Stimulated activated CD4-positive, alpha-beta T cell treated with anti-CD3 and anti-CD28 coated beads, Interleukin-12 subunit alpha, Interleukin-12 subunit beta, amount 100 ng/mL, for 4 hours (primary cell): ENCODE measurements at regions not wholly inside any gene's neighbourhood (a gene's known extent, or its start where the extent isn't known, plus 50 kb on each side); places are given as distances from the start of the nearest gene placed in this dataset.
A peak's percentile ranks its signal among the peaks of the same experiment; 100 is the strongest.
"Not testable (repeated sequence)": the region's sequence is repeated elsewhere in the genome, so short reads cannot be mapped to it uniquely, and the experiment has no call there.

Experiments
- DNase-seq: peaks from one replicate; pipeline ENCODE4 v3.0.0-alpha.2; 2020

- not testable (repeated sequence) for DNase-seq
Measured at GRCh38 chr11:3583476-3583875, 58.3 kb downstream of the ART5 start.

GRCh38 chr11:3581389-3581725 is 60.4 kb downstream of the ART5 start:
- not testable (repeated sequence) for DNase-seq

DNA sequence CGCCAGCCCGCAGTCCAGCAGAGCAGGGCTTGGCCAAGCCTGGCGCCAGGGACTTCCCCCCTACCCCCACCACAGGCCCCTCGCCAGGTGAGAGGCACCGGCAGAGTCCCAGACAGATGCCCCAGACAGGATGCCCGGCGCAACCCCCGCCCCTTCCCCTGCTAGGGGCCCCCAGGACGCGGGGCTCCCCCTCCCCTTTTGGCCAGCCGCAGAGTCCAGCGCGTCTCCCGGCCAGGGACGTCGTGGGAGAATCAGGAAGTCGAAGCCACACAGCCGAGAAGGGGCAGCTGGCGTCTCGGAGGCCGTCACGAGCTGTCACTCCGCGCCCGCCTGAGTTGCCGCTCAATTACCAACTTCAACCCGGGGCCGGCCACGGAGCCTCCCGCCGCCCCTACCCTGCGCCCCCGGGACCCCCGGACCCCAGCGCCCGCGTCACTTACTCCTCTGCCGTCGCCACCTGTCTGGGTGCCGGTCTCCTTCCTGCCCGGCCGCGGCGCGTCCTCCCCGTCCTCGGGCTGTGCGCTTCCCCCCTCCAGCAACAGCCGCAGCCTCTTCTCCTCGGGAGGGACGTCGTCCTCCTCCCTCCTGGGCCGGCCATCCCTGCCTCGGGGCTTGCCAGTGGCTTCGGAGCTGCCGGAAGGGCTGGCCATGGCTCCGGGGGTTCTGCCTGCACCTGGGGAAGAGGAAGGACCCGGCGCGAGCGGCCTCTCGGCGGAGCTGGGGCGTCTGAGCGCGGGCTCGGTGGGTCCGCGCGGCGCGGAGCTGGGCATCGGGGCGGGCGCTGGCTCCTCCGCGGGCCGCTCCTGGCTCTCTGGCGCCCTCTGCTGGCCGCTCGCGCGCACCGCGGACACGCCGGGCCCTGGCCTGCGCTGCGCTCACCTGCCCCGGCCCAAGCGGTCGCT is 61.1 kb downstream of the ART5 start:
- peak; percentile 64 for DNase-seq

DNA sequence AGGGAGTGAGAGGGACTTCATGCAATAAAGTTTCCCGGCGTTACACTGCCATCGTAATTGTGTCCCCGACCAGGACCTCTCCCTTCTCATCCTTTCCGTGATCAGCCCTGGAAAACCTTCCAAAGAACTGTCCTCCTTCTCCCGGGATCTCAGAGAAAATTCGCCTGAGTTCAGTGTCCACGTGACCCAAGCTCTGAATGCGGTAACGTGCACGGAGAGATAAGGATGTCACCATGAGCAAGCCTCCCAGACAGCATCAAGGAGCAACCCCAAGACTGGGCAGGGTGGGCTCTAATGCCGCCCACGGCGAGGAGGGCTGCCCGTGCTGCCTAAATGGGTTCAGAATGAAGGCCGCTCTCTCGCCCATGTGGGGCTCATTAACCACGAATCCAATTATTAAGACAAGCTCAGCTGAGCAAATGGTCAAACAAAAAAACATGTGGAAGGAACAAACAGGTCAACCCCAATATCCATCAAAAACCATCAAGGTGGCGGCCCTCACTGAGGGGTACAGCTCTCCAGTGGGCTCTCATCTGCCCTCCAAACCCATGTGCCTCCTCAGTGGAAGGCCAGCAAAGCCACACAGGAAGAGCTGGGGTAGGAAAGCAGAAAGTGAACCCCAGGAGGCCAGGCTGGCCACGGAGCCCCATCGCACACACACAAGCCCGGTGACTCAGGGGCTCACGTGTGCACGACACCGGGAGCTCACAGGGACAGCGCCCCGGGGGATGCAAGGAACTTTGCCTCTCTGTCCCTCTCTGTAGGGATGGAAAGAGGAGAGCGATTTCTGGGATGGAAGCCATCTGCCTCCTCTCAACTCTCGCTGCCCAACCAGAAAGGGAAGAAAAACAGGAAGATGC is 62.0 kb downstream of the ART5 start:
- not testable (repeated sequence) for DNase-seq

GRCh38 chr11:3576066-3576604 is 65.7 kb downstream of the ART5 start:
- DNase-seq: not testable (repeated sequence)

DNA sequence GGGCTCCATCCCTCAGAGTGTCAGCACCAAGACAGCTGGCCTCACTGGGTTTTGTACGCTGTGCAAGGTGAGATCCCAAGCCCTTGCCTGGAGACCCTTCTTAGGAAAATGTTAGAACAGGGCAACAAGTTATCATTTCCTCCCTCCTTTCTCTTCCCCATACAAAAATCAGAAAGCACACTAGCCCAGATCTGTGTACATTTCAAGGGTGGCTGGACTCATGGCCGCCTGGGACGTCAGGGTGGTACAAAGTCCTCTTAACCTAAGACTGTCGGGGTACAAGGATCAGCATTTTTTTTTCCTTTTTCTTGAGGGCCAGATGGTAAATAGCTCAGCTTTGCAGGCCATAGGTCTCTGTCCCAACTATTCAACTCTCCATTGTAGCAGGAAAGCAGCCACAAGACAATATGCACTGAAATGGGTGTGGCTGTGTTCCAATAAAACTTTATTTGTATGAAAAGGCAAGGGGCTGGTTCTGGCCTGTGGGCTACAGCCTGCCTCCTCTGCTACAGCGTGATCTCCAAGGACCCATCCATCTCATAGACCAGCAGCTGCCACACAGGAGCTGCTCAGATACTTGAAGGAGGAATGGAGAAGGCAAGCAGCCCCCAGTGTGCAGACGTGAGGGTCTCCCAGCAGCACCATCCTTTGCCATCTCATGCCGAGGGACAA is 68.7 kb downstream of the ART5 start:
- not testable (repeated sequence) for DNase-seq

DNA sequence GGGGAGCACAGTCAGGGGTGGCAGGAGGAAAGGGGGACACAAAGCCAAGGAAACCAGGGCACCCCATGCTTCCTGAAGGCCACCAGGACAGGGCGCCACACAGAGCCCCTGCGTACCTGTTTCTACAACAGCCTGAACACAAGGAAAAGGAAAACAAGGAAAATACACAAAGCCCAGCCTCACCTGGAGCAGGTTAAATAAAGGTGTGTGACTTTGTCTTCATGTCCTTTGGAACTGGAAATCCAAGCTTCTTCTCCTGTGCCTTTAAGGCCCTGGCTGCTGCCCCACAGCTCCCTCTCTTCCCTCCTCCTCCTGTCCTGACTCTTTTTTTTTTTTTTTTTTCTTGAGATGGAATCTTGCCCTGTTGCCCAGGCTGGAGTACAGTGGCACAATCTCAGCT is 70.0 kb downstream of the ART5 start:
- DNase-seq: not testable (repeated sequence)

GRCh38 chr11:3565838-3566237 is 76.0 kb downstream of the ART5 start:
- DNase-seq: not testable (repeated sequence)

- DNase-seq: not testable (repeated sequence)
Measured at GRCh38 chr11:3564383-3564782, 77.4 kb downstream of the ART5 start.

DNA sequence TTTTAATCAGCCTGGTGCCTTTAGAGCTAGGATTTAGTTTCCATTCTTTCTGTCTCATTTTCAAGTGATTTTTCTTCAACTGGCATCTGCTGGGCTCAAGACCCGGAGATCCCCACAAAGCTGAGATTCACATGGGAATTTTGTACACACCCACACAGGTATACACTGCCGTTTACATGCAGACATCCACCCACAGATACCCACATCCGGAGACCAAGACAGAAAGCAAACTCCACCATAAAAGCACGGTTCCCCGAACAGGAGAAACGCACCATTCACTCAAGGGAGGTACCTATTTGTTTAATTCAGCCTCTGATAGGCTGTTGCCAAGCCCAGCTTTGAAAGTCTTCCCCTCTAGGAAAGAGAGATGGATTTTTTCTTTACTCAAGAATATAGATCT is 87.2 kb downstream of the ART5 start:
- peak; percentile 7 for DNase-seq

DNA sequence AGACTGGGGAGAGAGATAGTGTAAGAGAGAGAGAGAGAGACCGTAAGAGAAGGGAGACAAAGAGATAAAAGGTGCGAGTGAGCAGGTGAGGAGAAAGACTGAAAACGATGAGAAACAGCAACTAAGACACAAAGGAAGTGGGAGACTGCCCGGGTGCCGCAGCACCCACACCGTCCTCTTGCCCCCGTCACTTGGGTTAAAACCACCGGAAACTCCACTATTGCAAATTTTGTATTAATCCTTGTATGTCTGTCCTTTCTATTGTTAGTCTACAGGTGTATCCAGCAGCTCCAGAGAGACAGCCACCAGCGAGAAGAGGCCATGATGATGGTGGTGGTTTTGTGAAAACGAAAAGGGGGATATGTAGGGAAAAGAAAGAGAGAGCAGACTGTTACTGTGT is 96.8 kb downstream of the ART5 start:
- not testable (repeated sequence) for DNase-seq

DNA sequence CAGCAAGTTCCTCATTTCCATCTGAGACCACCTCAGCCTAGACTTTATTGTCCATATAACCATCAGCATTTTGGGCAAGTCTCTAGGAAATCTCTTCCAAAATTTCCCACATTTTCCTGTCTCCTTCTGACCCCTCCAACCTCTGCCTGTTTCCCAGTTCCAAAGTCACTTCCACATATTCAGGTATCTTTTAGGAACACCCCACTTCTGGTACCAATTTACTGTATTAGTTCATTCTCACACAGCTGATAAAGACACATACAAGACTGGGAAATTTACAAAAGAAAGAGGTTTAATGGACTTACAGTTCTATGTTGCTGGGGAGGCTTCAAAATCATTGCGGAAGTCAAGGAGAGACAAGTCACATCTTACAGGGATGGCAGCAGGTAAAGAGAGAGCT is 103.6 kb downstream of the ART5 start:
- not testable (repeated sequence) for DNase-seq

DNA sequence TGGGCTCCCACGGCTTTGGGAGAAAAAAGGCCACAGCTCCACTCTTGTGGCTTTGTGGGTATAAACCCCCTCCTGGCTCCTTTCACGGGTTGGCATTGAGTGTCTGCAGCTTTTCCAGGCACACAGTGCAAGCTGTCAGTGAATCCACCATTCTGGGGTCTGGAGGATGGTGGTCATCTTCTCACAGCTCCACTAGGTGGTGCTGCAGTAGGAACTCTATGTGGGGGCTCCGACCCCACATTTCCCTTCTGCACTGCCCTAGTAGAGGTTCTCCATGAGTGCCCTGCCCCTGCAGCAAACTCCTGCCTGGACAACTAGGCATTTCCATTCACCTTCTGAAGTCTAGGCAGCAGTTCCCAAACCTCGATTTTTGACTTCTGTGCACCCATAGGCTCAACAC is 104.5 kb downstream of the ART5 start:
- not testable (repeated sequence) for DNase-seq

GRCh38 chr11:3532958-3533357 is 108.8 kb downstream of the ART5 start:
- DNase-seq: not testable (repeated sequence)

GRCh38 chr11:3531280-3531679 is 110.5 kb downstream of the ART5 start:
- DNase-seq: not testable (repeated sequence)

- not testable (repeated sequence) for DNase-seq
Measured at GRCh38 chr11:3523567-3523966, 118.2 kb downstream of the ART5 start.

DNA sequence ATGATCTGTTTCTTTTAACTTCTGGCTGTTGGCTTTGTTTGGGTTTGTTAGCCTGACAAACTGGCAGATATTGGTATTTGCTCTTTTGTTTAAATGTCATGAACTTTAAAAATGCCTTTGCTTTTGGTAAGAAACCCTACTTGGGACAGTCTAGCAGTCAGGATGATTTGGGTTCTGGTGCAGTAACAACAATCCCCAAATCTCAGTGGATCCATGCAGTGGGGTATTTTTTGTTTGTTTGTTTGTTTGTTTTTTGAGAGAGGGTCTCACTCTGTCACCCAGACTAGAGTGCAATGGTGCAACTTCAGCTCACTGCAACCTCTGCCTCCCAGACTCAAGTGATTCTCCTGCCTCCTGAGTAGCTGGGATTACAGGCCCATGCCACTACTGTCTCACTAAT is 120.9 kb downstream of the ART5 start:
- not testable (repeated sequence) for DNase-seq

DNA sequence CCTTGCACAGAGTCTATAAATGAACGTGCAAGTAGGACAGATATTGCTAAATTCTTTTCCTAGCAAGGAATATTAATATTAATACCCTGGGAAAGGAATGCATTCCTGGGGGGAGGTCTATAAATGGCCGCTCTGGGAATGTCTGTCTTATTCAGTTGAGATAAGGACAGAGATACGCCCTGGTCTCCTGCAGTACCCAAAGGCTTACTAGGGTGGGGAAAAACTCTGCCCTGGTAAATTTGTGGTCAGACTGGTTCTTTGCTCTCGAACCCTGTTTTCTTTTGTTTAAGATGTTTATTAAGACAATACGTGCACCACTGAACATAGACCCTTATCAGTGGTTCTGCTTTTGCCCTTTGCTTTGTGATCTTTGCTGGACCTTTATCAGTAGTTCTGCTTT is 122.0 kb downstream of the ART5 start:
- DNase-seq: not testable (repeated sequence)

DNA sequence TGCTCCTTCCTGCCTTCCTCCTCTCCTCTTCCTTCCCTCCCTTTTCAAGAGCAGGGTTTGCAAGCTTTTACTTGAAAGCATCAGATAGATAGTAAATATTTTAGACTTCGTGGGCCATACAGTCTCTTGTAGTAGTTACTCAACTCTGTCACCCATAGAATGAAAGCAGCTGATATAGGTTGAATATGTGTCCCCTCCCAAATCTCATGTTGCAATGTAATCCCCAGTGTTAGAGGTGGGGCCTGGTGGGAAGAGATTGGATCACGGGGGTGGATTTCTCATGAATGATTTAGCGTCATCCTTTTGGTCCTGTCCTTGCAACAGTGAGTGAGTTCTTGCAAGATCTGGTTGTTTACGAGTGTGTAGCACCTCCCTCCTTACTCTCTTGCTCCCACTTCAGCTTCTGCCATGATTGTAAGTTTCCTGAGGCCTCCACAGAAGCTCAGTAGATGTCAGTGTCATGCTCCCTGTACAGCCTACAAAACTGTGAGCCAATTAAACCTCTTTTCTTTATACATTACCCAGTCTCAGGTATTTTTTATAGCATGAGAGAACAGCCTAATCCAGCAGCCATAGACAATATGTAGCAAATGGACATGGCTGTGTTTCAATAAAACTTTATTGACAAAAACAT is 124.7 kb downstream of the ART5 start:
- not testable (repeated sequence) for DNase-seq

DNA sequence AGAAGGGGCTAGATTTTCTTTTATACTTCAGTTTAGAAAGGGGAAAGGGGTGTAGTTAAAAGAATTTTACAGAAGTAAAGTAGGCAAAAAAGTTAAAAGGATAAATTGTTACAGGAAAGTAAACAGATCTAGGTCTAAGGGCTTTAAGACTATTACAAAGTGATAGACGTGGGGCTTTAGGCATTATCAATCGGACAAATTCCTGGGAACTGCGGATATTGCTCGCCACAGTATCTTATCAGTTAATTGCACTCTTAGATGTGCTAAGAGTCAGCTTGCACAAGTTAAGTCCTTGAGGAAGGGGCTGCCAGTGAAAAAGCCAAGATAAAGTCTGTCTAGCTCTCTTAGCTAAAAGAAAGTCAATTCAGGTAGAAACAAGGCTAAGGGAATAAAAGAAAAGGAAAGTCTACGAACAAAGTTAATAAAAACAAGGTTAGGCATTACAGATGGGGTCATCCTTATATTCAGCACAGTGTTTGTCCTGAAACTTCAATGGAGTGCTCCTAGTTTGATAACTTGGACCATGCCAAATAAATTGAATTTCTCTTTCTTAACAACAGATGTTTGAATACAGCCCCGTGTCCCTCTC is 125.4 kb downstream of the ART5 start:
- not testable (repeated sequence) for DNase-seq

DNA sequence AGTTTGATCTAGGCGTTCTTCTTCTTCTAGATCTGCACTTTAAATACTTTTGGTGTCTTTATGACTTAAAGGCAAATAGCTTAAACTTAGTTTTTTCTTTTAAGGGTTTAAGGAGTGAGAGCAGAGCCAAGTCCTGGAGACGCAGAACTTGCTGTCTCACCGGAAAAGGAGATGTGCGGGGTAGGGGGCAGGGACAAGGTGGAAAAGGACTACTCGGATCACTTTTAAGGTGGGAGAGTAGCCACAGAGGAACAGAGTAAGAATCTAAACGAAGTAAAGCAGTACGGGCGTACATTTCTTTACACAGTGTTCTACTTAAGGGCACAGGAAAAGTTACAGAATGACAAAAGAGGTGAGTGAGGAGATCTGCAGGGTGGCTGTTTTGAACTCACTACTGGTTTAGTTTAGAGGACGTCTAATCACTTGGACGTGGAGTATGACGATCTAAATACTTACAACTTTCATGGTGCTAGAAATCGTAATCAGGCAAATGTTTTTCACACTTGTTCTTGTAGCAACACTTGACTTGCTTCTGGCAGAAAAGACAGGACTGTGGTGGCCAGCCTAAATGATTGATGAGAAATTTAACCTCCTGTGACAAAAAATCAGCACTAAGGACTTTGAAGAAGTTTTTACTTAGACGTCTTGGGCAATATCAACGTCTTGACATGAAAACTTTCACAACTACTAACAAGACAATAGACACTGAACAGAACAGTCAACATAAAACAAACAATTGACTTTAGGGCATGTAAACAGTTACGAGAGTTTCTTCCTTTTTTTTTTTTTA is 127.0 kb downstream of the ART5 start:
- DNase-seq: not testable (repeated sequence)
